Suprapubic skin (tissue), 4 donors: ENCODE measurements at regions not wholly inside any gene's neighbourhood (a gene's known extent, or its start where the extent isn't known, plus 50 kb on each side); places are given as distances from the start of the nearest gene placed in this dataset.

ENCODE experiments used
- CTCF ChIP-seq, 2 donors: fragments of 200-600 bp in 1 of 2; fragments of 450-650 bp in 1 of 2; sonication (generic) in 1 of 2; IDR thresholded peaks; one replicate each; pipeline ENCODE4 v1.5.1; 2016 to 2019; ENCODE audit warnings: antibody characterized with exemption in 2 of 2, mild to moderate bottlenecking in 1 of 2, moderate library complexity in 1 of 2
- POLR2A ChIP-seq, 2 donors: fragments of 450-650 bp; IDR thresholded peaks; one replicate each; pipeline ENCODE4 v1.6.1; 2017; ENCODE audit warnings: antibody characterized with exemption in 2 of 2, mild to moderate bottlenecking in 2 of 2, moderate library complexity in 2 of 2
- POLR2AphosphoS5 ChIP-seq, 3 donors: sonication (generic); formaldehyde crosslinking; IDR thresholded peaks; one replicate each; pipeline ENCODE4 v1.6.1; 2017; ENCODE audit warnings: antibody characterized with exemption in 3 of 3

DNA sequence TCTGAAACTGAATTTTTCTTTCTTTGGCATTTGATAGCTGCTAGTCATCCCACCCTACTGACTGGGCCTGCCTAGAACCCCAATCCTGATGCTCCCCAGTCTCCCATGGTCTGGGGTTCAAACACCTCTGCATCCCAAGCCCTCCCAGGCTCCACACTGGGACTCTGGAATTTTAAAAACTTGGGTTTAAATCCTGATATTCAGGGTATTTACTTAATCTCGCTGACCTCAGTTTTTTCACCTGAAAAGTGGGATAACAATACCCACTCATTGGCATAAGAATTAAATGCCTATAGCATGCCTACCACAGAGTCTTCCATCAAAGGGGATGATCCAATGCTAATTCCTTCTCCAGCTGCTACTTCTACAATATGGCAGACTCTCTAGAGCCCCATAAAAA lies 264.4 kb downstream of the NPIPA8 start:
- TF ChIP-seq CTCF (IDR thresholded peaks at IDR 0.05) (no peak), POLR2A (IDR thresholded peaks at IDR 0.05) (no peak), POLR2AphosphoS5 (IDR thresholded peaks at IDR 0.05) (no peak)
